CD4-positive, alpha-beta T cell (primary cell): ENCODE measurements at regions not wholly inside any gene's neighbourhood (a gene's known extent, or its start where the extent isn't known, plus 50 kb on each side); places are given as distances from the start of the nearest gene placed in this dataset.

ENCODE experiments used
- ATAC-seq: fragments of 200-7000 bp; cut with Tn5 transposase; one replicate; pipeline ENCODE4 v1.10.0; 2022; ENCODE audit warnings: mild to moderate bottlenecking; ENCODE audit not compliant: poor library complexity
- CTCF ChIA-PET: fragments of 350-600 bp; sonication (Branson Sonifier 250); formaldehyde crosslinking; loops from one replicate; lab custom pipeline; 2021; ENCODE audit warnings: antibody characterized with exemption, inconsistent platforms; lab: Charles Lee
- POLR2A ChIA-PET: fragments of 350-600 bp; sonication (Branson Sonifier 250); formaldehyde crosslinking; loops from one replicate; lab custom pipeline; 2021; ENCODE audit warnings: antibody characterized with exemption, inconsistent platforms; lab: Charles Lee
- DNase-seq, 14 experiments: peaks; one replicate each; pipeline ENCODE4 v3.0.0-alpha.2; 2013 to 2020; ENCODE audit warnings: mixed read lengths in 2 of 14
- H3K27ac ChIP-seq, 2 donors: one replicate each; pipeline versions ENCODE4 v1.5.1 to v1.7.0; 2013; ENCODE audit warnings: low read length in 2 of 2, low read depth in 1 of 2, mild to moderate bottlenecking in 1 of 2
- H3K27me3 ChIP-seq, 2 experiments: 1 replicate in 1 of 2; 2 replicates in 1 of 2; pipeline versions ENCODE4 v1.6.1 to v1.7.0; 2013; ENCODE audit warnings: low read length in 2 of 2, control low read depth in 1 of 2, mild to moderate bottlenecking in 1 of 2, moderate library complexity in 1 of 2; ENCODE audit not compliant: insufficient read depth in 2 of 2, control insufficient read depth in 1 of 2
- H3K36me3 ChIP-seq: one replicate; pipeline ENCODE4 v1.6.1; 2013; ENCODE audit warnings: low read length, control low read depth; ENCODE audit not compliant: insufficient read depth
- H3K4me1 ChIP-seq: one replicate; pipeline ENCODE4 v1.6.1; 2013; ENCODE audit warnings: low read length, control low read depth; ENCODE audit not compliant: insufficient read depth
- H3K4me3 ChIP-seq: one replicate; pipeline ENCODE4 v1.5.1; 2013; ENCODE audit warnings: mild to moderate bottlenecking, low read length, moderate library complexity
- H3K9me3 ChIP-seq, 2 experiments: 1 replicate in 1 of 2; 2 replicates in 1 of 2; pipeline versions ENCODE4 v1.6.1 to v1.7.0; 2013; ENCODE audit warnings: low read length in 2 of 2, mild to moderate bottlenecking in 2 of 2, control low read depth in 1 of 2, moderate library complexity in 1 of 2; ENCODE audit not compliant: control insufficient read depth in 1 of 2, insufficient read depth in 1 of 2
- H3K27ac Mint-ChIP-seq: one replicate; pipeline ENCODE4 v1.8.0; 2020; ENCODE audit warnings: mixed read lengths
- H3K27me3 Mint-ChIP-seq: one replicate; pipeline ENCODE4 v1.8.0; 2021; ENCODE audit warnings: mixed read lengths
- H3K36me3 Mint-ChIP-seq: one replicate; pipeline ENCODE4 v1.8.0; 2021; ENCODE audit warnings: low read depth, mixed read lengths
- H3K4me1 Mint-ChIP-seq: one replicate; pipeline ENCODE4 v1.8.0; 2021; ENCODE audit warnings: low read depth, mixed read lengths
- H3K4me3 Mint-ChIP-seq: one replicate; pipeline ENCODE4 v1.8.0; 2020; ENCODE audit warnings: mild to moderate bottlenecking, mixed read lengths
- H3K9me3 Mint-ChIP-seq: one replicate; pipeline ENCODE4 v1.8.0; 2020; ENCODE audit warnings: mixed read lengths
- intact Hi-C, 2 experiments: fragments of 100-400 bp; cut with DNase I in 1 of 2; cut with micrococcal nuclease in 1 of 2; formaldehyde crosslinking; loops; one replicate each; pipeline versions ENCODE4 v1.15.1 to v1.9.0; 2023 to 2025; cut with DNase I, micrococcal nuclease
- TF ChIP-seq, protein P1 (sequence below): fragments of 200-600 bp; IDR thresholded peaks from one replicate; pipeline ENCODE4 v1.8.0; 2022; ENCODE audit warnings: antibody characterized with exemption, mild to moderate bottlenecking

DNA sequence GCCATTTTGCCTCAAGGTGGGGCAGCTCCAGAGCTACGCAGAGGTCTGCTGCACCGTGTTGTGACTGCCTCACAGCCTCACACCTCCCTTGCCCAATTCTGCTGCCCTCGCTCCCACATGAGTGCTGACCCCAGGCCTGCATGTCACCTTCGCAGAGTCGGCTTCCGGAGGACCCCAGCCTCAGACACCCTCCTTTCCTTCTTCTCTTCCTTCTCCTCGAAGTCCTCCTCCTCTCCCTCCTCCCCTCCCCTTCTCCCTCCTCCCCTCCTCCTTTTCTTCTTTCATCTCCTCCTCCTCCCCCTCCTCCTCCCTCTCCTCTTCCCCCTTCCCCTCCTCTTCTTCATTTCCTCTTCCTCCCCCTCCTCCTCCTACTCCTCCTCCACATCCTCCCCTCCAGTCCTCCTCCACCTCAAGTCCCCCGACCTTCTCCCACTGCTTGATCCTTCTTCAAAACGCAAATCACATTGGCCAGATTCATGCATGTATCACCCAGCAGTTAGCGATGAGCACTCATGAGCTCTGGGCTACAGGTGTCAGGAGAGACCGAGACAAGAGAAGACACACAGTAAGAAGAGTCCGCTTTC lies 243.8 kb downstream of the RBFOX3 start:
- no peak overlapping the region for H3K27ac ChIP-seq
- TF ChIP-seq, protein P1, sequence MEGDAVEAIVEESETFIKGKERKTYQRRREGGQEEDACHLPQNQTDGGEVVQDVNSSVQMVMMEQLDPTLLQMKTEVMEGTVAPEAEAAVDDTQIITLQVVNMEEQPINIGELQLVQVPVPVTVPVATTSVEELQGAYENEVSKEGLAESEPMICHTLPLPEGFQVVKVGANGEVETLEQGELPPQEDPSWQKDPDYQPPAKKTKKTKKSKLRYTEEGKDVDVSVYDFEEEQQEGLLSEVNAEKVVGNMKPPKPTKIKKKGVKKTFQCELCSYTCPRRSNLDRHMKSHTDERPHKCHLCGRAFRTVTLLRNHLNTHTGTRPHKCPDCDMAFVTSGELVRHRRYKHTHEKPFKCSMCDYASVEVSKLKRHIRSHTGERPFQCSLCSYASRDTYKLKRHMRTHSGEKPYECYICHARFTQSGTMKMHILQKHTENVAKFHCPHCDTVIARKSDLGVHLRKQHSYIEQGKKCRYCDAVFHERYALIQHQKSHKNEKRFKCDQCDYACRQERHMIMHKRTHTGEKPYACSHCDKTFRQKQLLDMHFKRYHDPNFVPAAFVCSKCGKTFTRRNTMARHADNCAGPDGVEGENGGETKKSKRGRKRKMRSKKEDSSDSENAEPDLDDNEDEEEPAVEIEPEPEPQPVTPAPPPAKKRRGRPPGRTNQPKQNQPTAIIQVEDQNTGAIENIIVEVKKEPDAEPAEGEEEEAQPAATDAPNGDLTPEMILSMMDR, result no peak
- no peaks in the 10 kb centered on the region for H3K4me1 ChIP-seq
- CTCF ChIA-PET, result no interaction called here
- Mint-ChIP-seq H3K27me3 (peaks cover 41% of the 10 kb centered on the region), H3K27ac (no peak overlapping the region), H3K36me3 (no peaks in the 10 kb centered on the region), H3K9me3 (no peaks in the 10 kb centered on the region), H3K4me1 (no peaks in the 10 kb centered on the region), H3K4me3 (no peak overlapping the region)
- H3K4me3 ChIP-seq, result no peak overlapping the region
- no peak for ATAC-seq
- no peak for DNase-seq
- H3K36me3 ChIP-seq, result no peaks in the 10 kb centered on the region
- no peaks in the 10 kb centered on the region for H3K9me3 ChIP-seq
- intact Hi-C loops, result no loop called here
- peaks cover 1 to 5% of the 10 kb centered on the region in 2 experiments for H3K27me3 ChIP-seq
- POLR2A ChIA-PET, result no interaction called here

DNA sequence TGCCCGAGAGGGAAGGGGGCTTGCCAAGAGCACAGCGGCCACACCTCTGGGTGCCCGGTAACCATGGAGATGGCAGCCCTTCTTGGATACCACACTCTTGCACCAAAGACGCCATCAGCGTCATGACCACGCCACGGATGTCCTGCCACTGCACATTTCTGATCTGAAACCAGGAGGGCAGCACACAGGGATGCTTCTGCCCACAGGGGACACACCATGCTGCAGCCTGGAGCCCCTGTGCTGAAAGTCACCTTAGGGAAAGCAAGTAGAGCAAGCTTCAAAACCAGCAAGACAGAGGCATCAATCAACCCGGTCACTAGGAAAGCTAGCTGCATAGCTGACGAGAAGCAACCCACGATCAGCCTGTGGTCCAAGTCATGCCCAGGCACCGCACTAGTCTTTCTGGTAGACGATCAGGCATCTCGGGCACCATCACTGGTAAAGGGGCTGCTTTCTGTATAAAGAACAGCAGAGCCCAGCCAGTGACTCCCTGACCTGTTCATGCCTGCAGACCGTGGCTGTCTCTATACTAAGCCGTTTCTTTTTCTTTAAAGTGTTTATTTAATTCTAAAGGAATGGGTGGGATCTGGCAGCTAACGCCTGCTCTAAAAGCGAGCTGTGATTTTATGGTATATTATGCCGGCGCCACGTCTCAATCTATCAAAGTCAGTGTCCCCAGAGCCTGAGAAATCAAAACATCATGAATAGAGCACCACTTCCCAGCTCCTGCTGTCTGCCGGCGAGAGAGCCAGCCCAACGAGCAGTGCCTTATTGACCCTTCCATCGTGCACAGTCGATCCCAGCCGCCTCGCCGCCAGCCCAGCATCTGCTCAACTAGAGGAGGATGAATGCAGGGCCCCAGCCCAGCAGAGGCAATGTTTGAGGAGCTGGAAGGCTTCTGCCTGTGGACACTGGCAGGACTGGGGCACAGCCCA lies 244.7 kb downstream of the RBFOX3 start:
- ATAC-seq (no peak), DNase-seq (no peak)
- H3K9me3 Mint-ChIP-seq, result no peaks in the 10 kb centered on the region
- POLR2A ChIA-PET, result no interaction called here
- no peaks in the 10 kb centered on the region for H3K9me3 ChIP-seq
- intact Hi-C loops, result no loop called here
- no peaks in the 10 kb centered on the region for H3K4me1 ChIP-seq
- no peaks in the 10 kb centered on the region for H3K4me1 Mint-ChIP-seq
- peaks cover 5 to 8% of the 10 kb centered on the region in 2 experiments for H3K27me3 ChIP-seq
- H3K27me3 Mint-ChIP-seq, result peaks cover 41% of the 10 kb centered on the region
- no peak overlapping the region for H3K4me3 Mint-ChIP-seq
- TF ChIP-seq, protein P1, result no peak
- no peaks in the 10 kb centered on the region for H3K36me3 ChIP-seq
- CTCF ChIA-PET, result no interaction called here
- H3K27ac ChIP-seq, result no peak overlapping the region
- H3K27ac Mint-ChIP-seq, result no peak overlapping the region
- no peak overlapping the region for H3K4me3 ChIP-seq
- no peaks in the 10 kb centered on the region for H3K36me3 Mint-ChIP-seq

DNA sequence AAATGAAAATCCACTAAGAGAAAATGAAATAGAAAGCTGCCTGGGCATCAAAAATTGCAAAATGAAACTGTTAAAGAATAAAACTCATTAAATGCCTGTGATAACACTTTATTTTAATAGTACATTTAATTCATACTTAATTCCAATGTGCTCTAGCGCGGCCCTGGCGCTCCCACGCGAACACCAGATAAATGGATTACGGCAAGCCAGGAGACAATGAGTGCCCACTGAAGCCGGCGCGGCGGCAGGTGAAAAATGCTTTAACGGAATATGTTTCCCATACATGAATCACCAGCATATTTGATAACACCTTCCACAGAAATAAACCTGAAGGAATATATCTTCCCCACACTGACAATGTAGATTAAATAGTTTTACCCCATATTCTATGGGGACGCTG lies 245.5 kb downstream of the RBFOX3 start:
- CTCF ChIA-PET, result no interaction called here
- no peak overlapping the region for H3K27ac ChIP-seq
- Mint-ChIP-seq H3K9me3 (no peaks in the 10 kb centered on the region), H3K4me1 (no peaks in the 10 kb centered on the region), H3K36me3 (no peaks in the 10 kb centered on the region), H3K27ac (no peak overlapping the region), H3K27me3 (peaks cover 43% of the 10 kb centered on the region), H3K4me3 (no peak overlapping the region)
- intact Hi-C loops, result no loop called here
- no peaks in the 10 kb centered on the region for H3K4me1 ChIP-seq
- DNase-seq, result no peak
- peaks cover 5 to 8% of the 10 kb centered on the region in 2 experiments for H3K27me3 ChIP-seq
- H3K9me3 ChIP-seq, result no peaks in the 10 kb centered on the region
- TF ChIP-seq, protein P1, result no peak
- ATAC-seq, result no peak
- no peaks in the 10 kb centered on the region for H3K36me3 ChIP-seq
- POLR2A ChIA-PET, result no interaction called here
- no peak overlapping the region for H3K4me3 ChIP-seq
